Bronchial epithelial cell (primary cell): ENCODE measurements at regions not wholly inside any gene's neighbourhood (a gene's known extent, or its start where the extent isn't known, plus 50 kb on each side); places are given as distances from the start of the nearest gene placed in this dataset.
"Not testable (repeated sequence)": the region's sequence is repeated elsewhere in the genome, so short reads cannot be mapped to it uniquely, and the experiment has no call there.

Experiments
- DNase-seq: peaks from one replicate; pipeline ENCODE4 v3.0.0-alpha.2; 2010; ENCODE audit warnings: low read depth
- FAIRE-seq: peaks from 2 replicates; lab custom pipeline; 2011; peaks lifted over from hg19 to GRCh38; lab: Jason Lieb, UNC
- H3K27me3 ChIP-seq: 2 replicates; pipeline ENCODE4 v1.5.1; 2011; ENCODE audit warnings: low read length; ENCODE audit not compliant: control insufficient read depth, insufficient read depth
- H3K36me3 ChIP-seq: 2 replicates; pipeline ENCODE4 v1.5.1; 2011; ENCODE audit warnings: low read length; ENCODE audit not compliant: control insufficient read depth, insufficient read depth
- H3K4me3 ChIP-seq: 2 replicates; pipeline ENCODE4 v1.5.1; 2011; ENCODE audit warnings: mild to moderate bottlenecking, low read depth, low read length, control low read depth
- CTCF ChIP-seq: IDR thresholded peaks from 2 replicates; pipeline ENCODE4 v1.5.1; 2011; ENCODE audit warnings: mild to moderate bottlenecking, moderate library complexity, low read length, control low read depth, inconsistent platforms; ENCODE audit not compliant: insufficient read depth, severe bottlenecking

GRCh38 chr4:87716371-87717265 lies 66.5 kb downstream of the DMP1 start:
- Histone ChIP-seq H3K36me3 (no peaks in the 10 kb centered on the region), H3K4me3 (no peak overlapping the region), H3K27me3 (no peaks in the 10 kb centered on the region)
- FAIRE-seq: no peak
- no peak for DNase-seq
- no peak for TF ChIP-seq CTCF

GRCh38 chr4:87717276-87718031 lies 67.4 kb downstream of the DMP1 start:
- Histone ChIP-seq H3K4me3 (no peak overlapping the region), H3K27me3 (no peaks in the 10 kb centered on the region), H3K36me3 (no peaks in the 10 kb centered on the region)
- FAIRE-seq (no peak), DNase-seq (peak; percentile 25)
- TF ChIP-seq CTCF: no peak

GRCh38 chr4:87718217-87718835 lies 68.2 kb downstream of the DMP1 start:
- FAIRE-seq (no peak), DNase-seq (no peak)
- Histone ChIP-seq H3K36me3 (no peaks in the 10 kb centered on the region), H3K27me3 (no peaks in the 10 kb centered on the region), H3K4me3 (no peak overlapping the region)
- TF ChIP-seq CTCF: no peak

- Histone ChIP-seq H3K4me3 (no peak overlapping the region), H3K27me3 (no peaks in the 10 kb centered on the region), H3K36me3 (no peaks in the 10 kb centered on the region)
- no peak for TF ChIP-seq CTCF
- no peak for DNase-seq
- FAIRE-seq: no peak
Observed at GRCh38 chr4:87720094-87720691, 70.1 kb downstream of the DMP1 start.

- not testable (repeated sequence) for FAIRE-seq, DNase-seq, H3K4me3 ChIP-seq, H3K36me3 ChIP-seq, H3K27me3 ChIP-seq
Observed at GRCh38 chr4:87725287-87725686, 74.1 kb upstream of the IBSP start.
